GM06990 (cell line): ENCODE measurements at regions not wholly inside any gene's neighbourhood (a gene's known extent, or its start where the extent isn't known, plus 50 kb on each side); places are given as distances from the start of the nearest gene placed in this dataset.

Source experiments
- DNase-seq: peaks from one replicate; pipeline ENCODE4 v3.0.0-alpha.2; 2011; ENCODE audit not compliant: insufficient read length; ENCODE audit errors: extremely low read depth
- H3K27me3 ChIP-seq: replicated peaks from 2 replicates; pipeline ENCODE4 v1.6.0; 2011; ENCODE audit warnings: low read length; ENCODE audit not compliant: control insufficient read depth, insufficient read depth
- H3K36me3 ChIP-seq: 2 replicates; pipeline ENCODE4 v1.5.1; 2011; ENCODE audit warnings: low read length; ENCODE audit not compliant: control insufficient read depth, insufficient read depth
- H3K4me3 ChIP-seq: replicated peaks from 2 replicates; pipeline ENCODE4 v1.5.1; 2011; ENCODE audit warnings: low read depth, mild to moderate bottlenecking, control low read depth, low read length
- CTCF ChIP-seq: IDR thresholded peaks from 2 replicates; pipeline ENCODE4 v1.5.1; 2011; ENCODE audit warnings: low read length, control low read depth, mild to moderate bottlenecking, inconsistent platforms; ENCODE audit not compliant: insufficient read depth, poor library complexity, severe bottlenecking

- H3K4me3 ChIP-seq = no peak overlapping the region
- TF ChIP-seq CTCF = no peak
- DNase-seq = no peak
- no peaks in the 10 kb centered on the region for H3K36me3 ChIP-seq
- no peaks in the 10 kb centered on the region for H3K27me3 ChIP-seq
Measured at GRCh38 chr3:154900816-154901215, 179.3 kb upstream of the MME start.

GRCh38 chr3:154898916-154899315 is 181.2 kb upstream of the MME start:
- TF ChIP-seq CTCF = no peak
- H3K4me3 ChIP-seq = no peak overlapping the region
- H3K27me3 ChIP-seq = no peaks in the 10 kb centered on the region
- no peak for DNase-seq
- no peaks in the 10 kb centered on the region for H3K36me3 ChIP-seq

- DNase-seq = no peak
- TF ChIP-seq CTCF = no peak
- H3K4me3 ChIP-seq = no peak overlapping the region
Measured at GRCh38 chr3:154898443-154898842, 181.7 kb upstream of the MME start.

GRCh38 chr3:154893813-154894212 is 186.3 kb upstream of the MME start:
- Histone ChIP-seq H3K27me3 (no peaks in the 10 kb centered on the region), H3K36me3 (no peaks in the 10 kb centered on the region), H3K4me3 (no peak overlapping the region)
- DNase-seq = no peak
- TF ChIP-seq CTCF = no peak

More at GRCh38 chr3:154898443-154898842, 181.7 kb upstream of the MME start:
- Histone ChIP-seq H3K36me3 (no peaks in the 10 kb centered on the region), H3K27me3 (no peaks in the 10 kb centered on the region)

- no peak overlapping the region for H3K4me3 ChIP-seq
- H3K27me3 ChIP-seq = no peaks in the 10 kb centered on the region
- DNase-seq = no peak
- no peak for TF ChIP-seq CTCF
- no peaks in the 10 kb centered on the region for H3K36me3 ChIP-seq
Measured at GRCh38 chr3:154889227-154889634, 190.9 kb upstream of the MME start.

- Histone ChIP-seq H3K4me3 (no peak overlapping the region), H3K36me3 (no peaks in the 10 kb centered on the region), H3K27me3 (no peaks in the 10 kb centered on the region)
- no peak for DNase-seq
- TF ChIP-seq CTCF = no peak
Measured at GRCh38 chr3:154887869-154888268, 192.2 kb upstream of the MME start.
